Nephron (organoid): ENCODE measurements at regions not wholly inside any gene's neighbourhood (a gene's known extent, or its start where the extent isn't known, plus 50 kb on each side); places are given as distances from the start of the nearest gene placed in this dataset.

Source experiments
- H3K27ac Mint-ChIP-seq, 3 experiments: 2 replicates each; pipeline ENCODE4 v1.8.0; 2020; ENCODE audit warnings: mixed read lengths in 3 of 3, mild to moderate bottlenecking in 2 of 3, moderate library complexity in 1 of 3
- H3K27me3 Mint-ChIP-seq: 2 replicates; pipeline ENCODE4 v1.8.0; 2021; ENCODE audit warnings: low read depth, mild to moderate bottlenecking, moderate library complexity, mixed read lengths
- H3K36me3 Mint-ChIP-seq: 2 replicates; pipeline ENCODE4 v1.8.0; 2020; ENCODE audit warnings: low read depth, mixed read lengths
- H3K4me1 Mint-ChIP-seq: 2 replicates; pipeline ENCODE4 v1.8.0; 2020; ENCODE audit warnings: mixed read lengths
- H3K4me3 Mint-ChIP-seq, 3 experiments: 2 replicates each; pipeline ENCODE4 v1.8.0; 2020; ENCODE audit warnings: mild to moderate bottlenecking in 3 of 3, mixed read lengths in 3 of 3, moderate library complexity in 2 of 3
- H3K9me3 Mint-ChIP-seq: 2 replicates; pipeline ENCODE4 v1.8.0; 2020; ENCODE audit warnings: mixed read lengths
- TF ChIP-seq, protein P1 (sequence below), 3 experiments: fragments of 200-600 bp; sonication (generic); IDR thresholded peaks; one replicate each; pipeline ENCODE4 v1.5.0; 2021; ENCODE audit warnings: antibody characterized with exemption in 3 of 3; ENCODE audit not compliant: unreplicated experiment in 3 of 3

GRCh38 chr4:27381815-27382214 is 521.2 kb downstream of the STIM2 start:
- H3K4me3 Mint-ChIP-seq, result no peak overlapping the region
- no peaks in the 10 kb centered on the region for H3K27me3 Mint-ChIP-seq
- no peaks in the 10 kb centered on the region for H3K4me1 Mint-ChIP-seq
- H3K9me3 Mint-ChIP-seq, result peaks cover 10% of the 10 kb centered on the region
- H3K36me3 Mint-ChIP-seq, result no peaks in the 10 kb centered on the region
- TF ChIP-seq, protein P1, sequence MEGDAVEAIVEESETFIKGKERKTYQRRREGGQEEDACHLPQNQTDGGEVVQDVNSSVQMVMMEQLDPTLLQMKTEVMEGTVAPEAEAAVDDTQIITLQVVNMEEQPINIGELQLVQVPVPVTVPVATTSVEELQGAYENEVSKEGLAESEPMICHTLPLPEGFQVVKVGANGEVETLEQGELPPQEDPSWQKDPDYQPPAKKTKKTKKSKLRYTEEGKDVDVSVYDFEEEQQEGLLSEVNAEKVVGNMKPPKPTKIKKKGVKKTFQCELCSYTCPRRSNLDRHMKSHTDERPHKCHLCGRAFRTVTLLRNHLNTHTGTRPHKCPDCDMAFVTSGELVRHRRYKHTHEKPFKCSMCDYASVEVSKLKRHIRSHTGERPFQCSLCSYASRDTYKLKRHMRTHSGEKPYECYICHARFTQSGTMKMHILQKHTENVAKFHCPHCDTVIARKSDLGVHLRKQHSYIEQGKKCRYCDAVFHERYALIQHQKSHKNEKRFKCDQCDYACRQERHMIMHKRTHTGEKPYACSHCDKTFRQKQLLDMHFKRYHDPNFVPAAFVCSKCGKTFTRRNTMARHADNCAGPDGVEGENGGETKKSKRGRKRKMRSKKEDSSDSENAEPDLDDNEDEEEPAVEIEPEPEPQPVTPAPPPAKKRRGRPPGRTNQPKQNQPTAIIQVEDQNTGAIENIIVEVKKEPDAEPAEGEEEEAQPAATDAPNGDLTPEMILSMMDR (IDR thresholded peaks at IDR 0.05; ENCODE audit: unreplicated experiment in 3 of 3), result no peak
- no peak overlapping the region for H3K27ac Mint-ChIP-seq

- TF ChIP-seq, protein P1 (IDR thresholded peaks at IDR 0.05; ENCODE audit: unreplicated experiment in 3 of 3), result no peak
- no peaks in the 10 kb centered on the region for H3K9me3 Mint-ChIP-seq
- H3K27ac Mint-ChIP-seq, result no peak overlapping the region
- no peaks in the 10 kb centered on the region for H3K4me1 Mint-ChIP-seq
- no peak overlapping the region for H3K4me3 Mint-ChIP-seq
- H3K27me3 Mint-ChIP-seq, result no peaks in the 10 kb centered on the region
- H3K36me3 Mint-ChIP-seq, result no peaks in the 10 kb centered on the region
Measured at GRCh38 chr4:27387711-27388110, 527.1 kb downstream of the STIM2 start.

DNA sequence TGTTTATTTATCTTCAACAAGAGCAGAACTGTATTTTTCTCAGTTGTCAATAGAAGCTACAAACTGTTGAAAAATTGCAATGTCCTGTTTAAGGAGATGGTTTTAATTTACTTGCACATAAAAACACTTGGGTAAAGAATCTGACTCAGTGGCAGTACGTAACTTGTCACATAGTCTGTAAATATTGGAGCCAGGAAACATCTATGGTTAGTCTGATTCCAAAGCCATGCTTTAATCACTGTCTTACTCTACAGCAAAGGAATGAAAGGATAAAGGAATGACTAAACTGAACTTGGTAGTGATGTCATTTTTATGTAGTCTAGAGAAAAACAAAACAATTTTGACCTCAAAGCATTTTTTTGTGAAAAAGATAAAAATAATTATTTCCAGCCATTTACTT is 537.2 kb downstream of the STIM2 start:
- Mint-ChIP-seq H3K9me3 (peaks cover 20% of the 10 kb centered on the region), H3K4me1 (peaks cover 7% of the 10 kb centered on the region), H3K36me3 (no peaks in the 10 kb centered on the region), H3K27me3 (no peaks in the 10 kb centered on the region), H3K27ac (peak overlapping the region in 1 of 3 experiments; percentile 11), H3K4me3 (no peak overlapping the region)
- TF ChIP-seq, protein P1 (IDR thresholded peaks at IDR 0.05; ENCODE audit: unreplicated experiment in 3 of 3), result no peak

DNA sequence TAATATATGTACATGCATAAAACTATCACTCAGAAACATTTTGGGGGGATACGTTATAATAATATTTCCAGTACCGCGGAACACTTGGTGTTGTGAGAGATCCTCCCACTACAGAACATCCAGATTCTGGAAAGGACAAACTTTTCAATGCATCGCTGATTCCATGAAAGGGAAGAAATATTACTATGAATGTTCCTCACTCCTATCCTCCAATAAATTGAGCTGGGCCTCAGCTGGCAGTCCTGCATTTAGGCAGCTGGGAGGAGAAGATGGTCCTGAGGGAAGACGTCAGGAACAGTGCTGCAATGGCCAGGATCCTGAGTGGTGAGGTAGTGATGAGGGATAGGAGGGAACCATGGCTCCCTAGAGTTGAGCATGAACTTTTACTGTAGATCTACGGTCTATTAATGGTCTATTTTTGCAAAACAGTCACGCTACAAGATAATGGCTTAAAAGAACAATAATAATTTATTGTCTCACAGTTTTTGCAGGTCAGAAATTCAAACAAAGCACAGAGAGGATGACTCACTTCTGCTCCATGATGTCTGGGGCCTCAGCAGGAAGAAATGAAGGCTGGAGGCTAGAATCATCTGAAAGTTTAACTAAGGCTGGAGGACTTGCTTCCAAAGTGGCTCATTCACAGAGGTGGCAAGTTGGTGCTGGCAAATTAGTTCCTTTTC is 538.1 kb downstream of the STIM2 start:
- H3K36me3 Mint-ChIP-seq, result no peaks in the 10 kb centered on the region
- TF ChIP-seq, protein P1 (IDR thresholded peaks at IDR 0.05; ENCODE audit: unreplicated experiment in 3 of 3), result no peak
- H3K4me3 Mint-ChIP-seq, result no peak overlapping the region
- H3K27me3 Mint-ChIP-seq, result no peaks in the 10 kb centered on the region
- peaks cover 7% of the 10 kb centered on the region for H3K4me1 Mint-ChIP-seq
- peak overlapping the region; percentile 20 to 48 (median 38) for H3K27ac Mint-ChIP-seq
- H3K9me3 Mint-ChIP-seq, result peaks cover 20% of the 10 kb centered on the region

GRCh38 chr4:27407616-27408015 is 547.0 kb downstream of the STIM2 start:
- H3K27me3 Mint-ChIP-seq, result no peaks in the 10 kb centered on the region
- no peak overlapping the region for H3K4me3 Mint-ChIP-seq
- H3K9me3 Mint-ChIP-seq, result peaks cover 22% of the 10 kb centered on the region
- H3K27ac Mint-ChIP-seq, result no peak overlapping the region
- H3K4me1 Mint-ChIP-seq, result no peaks in the 10 kb centered on the region
- no peaks in the 10 kb centered on the region for H3K36me3 Mint-ChIP-seq
- TF ChIP-seq, protein P1 (IDR thresholded peaks at IDR 0.05; ENCODE audit: unreplicated experiment in 3 of 3), result no peak

GRCh38 chr4:27412613-27413012 is 552.0 kb downstream of the STIM2 start:
- Mint-ChIP-seq H3K27me3 (no peaks in the 10 kb centered on the region), H3K4me1 (no peaks in the 10 kb centered on the region), H3K27ac (no peak overlapping the region), H3K9me3 (peaks cover 9% of the 10 kb centered on the region), H3K4me3 (no peak overlapping the region), H3K36me3 (no peaks in the 10 kb centered on the region)
- TF ChIP-seq, protein P1 (IDR thresholded peaks at IDR 0.05; ENCODE audit: unreplicated experiment in 3 of 3), result no peak
